Islet of Langerhans (tissue), 1 donor: ENCODE measurements at regions not wholly inside any gene's neighbourhood (a gene's known extent, or its start where the extent isn't known, plus 50 kb on each side); places are given as distances from the start of the nearest gene placed in this dataset.

Source experiments
- FAIRE-seq: peaks from one replicate; lab custom pipeline; 2011; peaks lifted over from hg19 to GRCh38; lab: Jason Lieb, UNC

GRCh38 chr2:45274250-45274926, 265.1 kb upstream of the SIX2 start:
- FAIRE-seq, result no peak

- FAIRE-seq, result peak; percentile 100
These were observed 264.4 kb upstream of the SIX2 start for GRCh38 chr2:45273412-45274249.

- no peak for FAIRE-seq
These were observed 263.5 kb upstream of the SIX2 start for GRCh38 chr2:45272549-45273265.

GRCh38 chr2:45269149-45269793, 260.0 kb upstream of the SIX2 start:
- no peak for FAIRE-seq

GRCh38 chr2:45268631-45269030, 259.4 kb upstream of the SIX2 start:
- no peak for FAIRE-seq

- no peak for FAIRE-seq
These were observed 258.0 kb upstream of the SIX2 start for GRCh38 chr2:45267062-45267792.

- FAIRE-seq, result no peak
These were observed 256.1 kb upstream of the SIX2 start for GRCh38 chr2:45265336-45265735.

- no peak for FAIRE-seq
These were observed 255.3 kb upstream of the SIX2 start for GRCh38 chr2:45264227-45265225.

- no peak for FAIRE-seq
These were observed 253.9 kb upstream of the SIX2 start for GRCh38 chr2:45263147-45263546.

- no peak for FAIRE-seq
These were observed 252.5 kb upstream of the SIX2 start for GRCh38 chr2:45261746-45262145.

- FAIRE-seq, result no peak
These were observed 251.7 kb upstream of the SIX2 start for GRCh38 chr2:45260946-45261345.

GRCh38 chr2:45259547-45260160, 250.4 kb upstream of the SIX2 start:
- FAIRE-seq, result no peak

- FAIRE-seq, result no peak
These were observed 249.9 kb upstream of the SIX2 start for GRCh38 chr2:45259138-45259537.

- no peak for FAIRE-seq
These were observed 249.1 kb upstream of the SIX2 start for GRCh38 chr2:45258311-45258710.

- no peak for FAIRE-seq
These were observed 248.6 kb upstream of the SIX2 start for GRCh38 chr2:45257820-45258219.

GRCh38 chr2:45256867-45257641, 247.8 kb upstream of the SIX2 start:
- FAIRE-seq, result no peak

- FAIRE-seq, result no peak
These were observed 247.1 kb upstream of the SIX2 start for GRCh38 chr2:45256173-45256866.

- FAIRE-seq, result no peak
These were observed 246.3 kb upstream of the SIX2 start for GRCh38 chr2:45255563-45255962.

GRCh38 chr2:45254025-45254424, 244.8 kb upstream of the SIX2 start:
- FAIRE-seq, result no peak
